ENCODE measurements at regions not wholly inside any gene's neighbourhood (a gene's known extent, or its start where the extent isn't known, plus 50 kb on each side); places are given as distances from the start of the nearest gene placed in this dataset.

DNA sequence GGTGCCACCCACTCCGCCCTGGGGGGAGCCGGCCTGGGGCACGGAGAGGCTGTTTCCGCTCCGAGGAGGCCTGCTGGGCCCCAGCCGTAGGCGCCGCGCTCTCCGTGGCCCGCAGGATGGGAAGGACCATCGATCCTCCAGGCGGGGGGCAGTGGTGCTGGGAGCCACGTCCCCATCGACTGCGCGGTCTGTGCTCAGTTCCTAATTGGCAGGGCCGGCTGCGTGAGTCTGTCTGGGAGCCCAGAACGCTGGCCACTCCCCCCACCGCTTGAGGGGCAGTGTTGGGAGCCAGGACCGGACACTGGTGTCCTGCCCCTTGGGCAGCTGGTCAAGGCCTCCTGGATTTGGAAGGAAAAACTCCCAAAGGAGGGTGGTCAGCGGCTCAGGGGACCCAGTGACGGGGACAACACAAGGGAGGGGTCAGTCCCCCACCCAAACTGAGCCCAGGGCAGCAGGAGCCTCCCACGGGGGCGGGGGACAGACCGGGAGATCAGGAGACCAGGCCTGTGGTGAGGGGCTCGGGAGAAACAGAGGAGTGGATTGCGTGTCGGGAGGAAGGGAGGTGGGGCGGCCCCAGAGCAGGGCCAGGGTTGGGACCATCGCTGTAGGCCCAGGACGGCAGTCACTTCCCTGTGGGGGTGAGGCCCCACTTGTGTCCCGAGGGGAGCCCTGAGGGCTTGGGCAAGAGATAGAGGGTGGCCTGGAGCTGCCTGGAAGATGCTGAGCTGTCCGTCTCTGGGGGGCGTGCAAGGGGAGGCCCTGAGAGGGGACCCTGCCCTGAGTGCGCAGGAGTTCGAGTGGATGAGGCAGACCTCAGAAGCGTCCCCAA lies 89.0 kb downstream of the UNCX start:
- no peak for DNase-seq

GRCh38 chr7:1322240-1323110 lies 89.8 kb downstream of the UNCX start:
- DNase-seq: no peak

DNA sequence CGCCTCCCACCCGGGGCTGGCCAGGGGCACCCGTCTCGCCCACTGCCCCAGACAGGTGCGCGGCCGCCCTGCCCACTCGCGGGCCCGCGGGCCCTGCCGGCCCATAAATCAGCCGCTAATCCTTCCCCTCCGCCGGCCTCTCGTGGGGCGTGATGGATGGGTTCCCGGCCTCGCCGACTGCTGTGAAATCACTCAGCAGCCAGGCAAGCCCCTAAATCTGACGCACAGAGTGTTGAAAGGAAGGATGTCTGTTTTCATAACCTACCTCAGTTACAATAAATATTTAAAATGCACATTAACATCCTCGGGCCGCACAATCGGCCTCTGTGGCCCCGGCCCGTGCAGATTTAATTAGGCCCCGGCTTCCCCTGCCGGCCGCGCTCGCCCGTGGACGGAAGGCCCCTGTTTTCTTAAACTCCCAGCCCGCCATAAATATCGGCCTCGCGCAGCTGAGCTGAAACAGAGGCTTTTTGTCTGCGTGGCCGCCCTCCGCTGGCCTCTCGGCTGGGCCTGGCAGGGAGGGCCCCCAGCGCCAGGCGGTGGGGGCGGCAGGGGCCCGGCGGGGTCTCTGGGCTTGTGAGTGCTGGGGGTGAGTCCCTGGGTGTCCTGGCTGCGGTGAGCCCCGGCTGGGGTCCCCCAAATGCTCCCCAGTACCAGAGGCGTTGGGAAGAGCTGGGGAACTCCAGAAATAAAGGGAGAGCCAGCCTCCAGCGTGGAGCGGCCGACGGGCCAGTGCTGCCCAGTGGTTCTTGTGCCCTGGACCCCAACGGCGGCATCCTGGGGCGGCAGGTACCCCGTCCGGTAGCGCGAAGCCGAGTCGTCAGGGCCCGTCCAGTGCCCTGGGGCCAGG lies 90.7 kb downstream of the UNCX start:
- no peak for DNase-seq

DNA sequence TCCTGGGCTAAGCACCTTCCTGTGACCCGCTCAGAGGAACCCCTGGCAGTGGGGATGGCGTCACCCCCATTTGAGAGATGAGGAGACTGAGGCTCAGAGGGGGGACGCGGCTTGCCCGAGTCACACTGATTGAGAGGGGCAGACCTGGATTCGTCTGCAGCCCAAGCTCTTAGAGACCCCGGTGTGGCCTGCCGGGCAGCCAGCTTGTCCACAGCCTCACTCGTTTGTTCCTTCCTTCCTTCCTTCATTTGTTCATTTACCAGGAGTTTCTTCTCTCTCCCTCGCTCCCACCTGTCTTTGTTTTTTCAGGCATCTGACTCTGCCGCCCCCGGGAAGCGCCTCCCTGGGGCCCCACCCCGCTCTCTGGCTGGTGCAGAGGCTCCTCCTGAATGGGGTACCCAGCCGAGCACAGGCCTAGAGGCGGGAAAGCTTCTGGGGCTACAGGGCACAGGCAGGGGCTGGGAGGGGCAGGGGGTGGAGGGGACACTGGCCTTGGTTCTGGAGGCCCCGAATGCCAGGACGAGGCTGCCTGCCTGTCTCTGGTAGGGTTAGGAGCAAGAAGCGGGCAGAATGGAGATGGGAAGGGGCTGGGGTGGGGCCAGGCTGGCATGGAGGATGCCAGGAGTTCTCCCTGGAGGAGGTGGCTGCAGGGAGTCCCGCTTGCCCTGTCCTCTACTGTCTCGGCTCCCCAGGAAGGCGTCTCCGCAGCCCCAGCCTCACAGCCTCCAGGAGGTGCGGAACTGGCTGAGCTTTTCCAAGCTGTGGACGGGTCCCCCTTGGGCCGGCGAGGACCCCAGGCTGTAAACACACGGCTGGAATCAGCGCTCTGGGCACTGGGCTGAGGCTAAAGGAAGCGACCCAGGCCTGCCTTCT lies 91.6 kb downstream of the UNCX start:
- DNase-seq: no peak

- DNase-seq: no peak
These were observed 92.6 kb downstream of the UNCX start for GRCh38 chr7:1325246-1325645.

- no peak for DNase-seq
These were observed 93.2 kb downstream of the UNCX start for GRCh38 chr7:1325646-1326510.

DNA sequence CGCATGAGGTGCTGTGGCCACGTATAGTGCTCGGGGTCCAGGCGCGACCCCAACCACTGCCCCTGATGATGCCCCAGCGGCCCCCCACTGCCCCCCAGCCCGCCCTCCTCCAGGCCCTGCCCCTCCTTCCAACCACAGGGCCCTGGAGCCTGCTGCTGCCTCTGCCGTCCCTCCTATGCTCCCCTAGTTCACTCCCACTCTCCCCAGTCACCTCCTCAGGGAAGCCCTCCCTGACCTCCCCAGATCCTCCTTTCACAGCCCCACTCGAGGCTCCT lies 93.8 kb downstream of the UNCX start:
- DNase-seq: no peak

DNA sequence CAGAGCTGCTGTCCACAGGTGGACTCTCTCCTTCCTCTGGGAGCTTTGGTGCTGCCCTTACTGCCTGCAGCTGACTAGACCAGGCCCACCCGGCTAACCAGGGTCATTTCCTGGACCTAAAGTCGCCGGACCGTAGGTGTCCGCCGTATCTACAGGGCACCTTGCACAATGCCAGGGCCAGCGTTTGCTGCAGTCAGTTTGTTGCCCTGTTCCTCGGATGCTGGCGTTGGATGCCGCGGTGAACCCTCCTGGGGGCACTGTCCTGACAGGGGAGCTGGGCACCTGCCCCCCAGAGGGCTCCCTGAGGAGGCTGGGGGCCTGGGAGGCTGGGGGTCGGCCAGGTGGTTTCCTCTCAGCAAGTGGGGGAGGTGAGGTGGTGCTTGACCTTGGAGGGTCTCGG lies 96.6 kb downstream of the UNCX start:
- no peak for DNase-seq

DNA sequence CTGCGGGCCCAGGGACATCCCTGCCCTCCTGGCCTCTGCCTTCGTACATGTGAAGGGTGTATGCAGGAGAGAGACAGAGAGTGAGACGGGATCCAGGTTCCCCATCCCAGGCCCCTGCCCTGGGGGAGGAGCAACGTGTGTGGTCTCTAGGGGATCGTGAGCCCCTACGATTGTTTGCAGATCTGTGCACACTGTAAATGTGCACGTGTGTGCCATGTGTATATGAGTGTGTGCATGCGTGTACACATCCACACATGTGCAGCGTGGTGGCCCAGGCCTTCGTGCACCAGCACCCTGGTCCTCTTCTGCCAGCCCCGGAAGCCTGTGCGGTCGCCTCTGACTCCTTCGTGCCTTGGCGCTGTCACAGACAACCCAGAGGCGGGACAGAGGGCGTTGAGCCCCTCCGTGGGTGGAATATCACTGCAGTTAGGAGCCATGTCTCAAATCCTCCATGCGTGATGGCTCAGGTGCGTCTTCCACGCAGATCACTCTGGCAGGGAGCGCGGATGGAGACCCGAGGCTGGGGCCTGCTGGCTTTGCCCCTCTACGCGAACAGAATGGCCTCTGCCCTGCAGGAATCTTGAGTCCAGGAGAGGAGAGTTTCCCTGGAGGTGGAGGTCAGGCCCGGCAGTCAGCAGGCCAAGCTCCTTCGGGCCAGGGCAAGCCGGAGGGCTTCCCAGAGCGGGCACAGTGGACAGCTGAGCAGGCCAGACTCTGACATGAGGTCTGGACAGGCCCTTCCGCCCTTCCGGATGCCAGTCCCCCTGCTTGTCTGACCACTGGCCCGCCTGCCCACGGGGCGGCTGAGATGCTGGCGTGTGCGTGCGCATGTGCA lies 97.5 kb downstream of the UNCX start:
- DNase-seq: no peak

GRCh38 chr7:1330801-1331425 lies 98.2 kb downstream of the UNCX start:
- no peak for DNase-seq

DNA sequence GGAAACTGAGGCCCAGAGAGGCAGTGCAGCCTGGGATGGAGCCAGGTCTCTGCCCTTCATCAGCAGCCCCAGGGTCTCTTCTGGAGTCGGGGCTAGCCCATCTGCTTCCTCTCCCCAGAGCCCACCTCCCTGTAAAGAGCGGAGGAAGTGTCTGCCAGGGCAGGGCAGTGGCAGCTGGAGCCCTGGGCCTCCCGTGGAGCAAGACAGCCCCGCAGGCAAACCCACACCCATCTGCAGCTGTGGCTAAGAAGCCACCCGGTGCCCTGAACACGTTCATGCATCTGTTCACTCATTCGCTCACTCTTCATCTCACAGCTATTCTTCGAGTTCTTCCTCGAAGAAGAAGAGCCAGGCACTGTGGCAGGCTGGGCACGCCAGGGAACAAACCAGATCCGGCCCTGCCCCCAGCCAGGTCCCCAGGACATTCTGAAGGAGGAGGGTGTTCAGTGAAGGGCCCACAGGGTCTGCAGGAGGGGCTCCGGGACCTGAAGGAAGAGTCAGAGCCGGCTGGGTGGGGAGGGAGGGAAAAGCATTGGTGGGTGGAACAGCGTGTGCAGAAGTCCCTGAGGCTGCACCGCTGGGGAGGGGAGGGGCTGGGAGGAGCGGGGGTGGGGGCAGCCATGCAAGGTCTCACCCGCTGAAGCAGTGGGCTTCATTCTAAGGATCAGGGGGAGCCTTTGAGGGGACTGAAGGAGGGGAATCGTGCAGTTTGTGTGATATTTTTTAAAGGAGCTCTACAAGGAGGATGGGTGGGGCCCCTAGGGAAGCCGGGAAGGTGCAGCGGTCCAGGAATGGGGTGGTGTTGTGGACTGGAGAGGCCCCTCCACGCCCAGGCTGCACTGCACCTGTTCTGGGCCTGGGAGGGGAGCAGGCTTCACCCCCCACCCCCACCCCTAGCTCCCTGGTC lies 99.1 kb downstream of the UNCX start:
- no peak for DNase-seq

DNA sequence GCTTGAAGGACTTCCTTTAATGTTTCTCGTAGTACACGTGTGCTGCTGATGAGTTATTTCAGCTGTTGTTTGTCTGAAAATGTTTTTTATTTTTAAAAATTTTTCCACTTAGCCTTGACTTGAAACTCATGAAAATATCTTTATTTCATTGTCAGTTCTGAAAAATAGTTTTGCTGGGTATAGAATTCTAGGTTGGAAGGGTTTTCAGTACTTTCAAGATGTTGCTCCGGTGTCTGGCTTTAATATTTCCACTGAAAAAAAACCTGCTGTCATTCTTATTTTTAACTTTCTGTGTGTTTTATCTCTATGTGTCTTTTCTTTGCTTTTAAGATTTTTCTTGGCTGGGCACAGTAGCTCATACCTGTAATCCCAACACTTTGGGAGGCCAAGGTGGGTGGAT lies 103.8 kb downstream of the UNCX start:
- DNase-seq: no peak

DNA sequence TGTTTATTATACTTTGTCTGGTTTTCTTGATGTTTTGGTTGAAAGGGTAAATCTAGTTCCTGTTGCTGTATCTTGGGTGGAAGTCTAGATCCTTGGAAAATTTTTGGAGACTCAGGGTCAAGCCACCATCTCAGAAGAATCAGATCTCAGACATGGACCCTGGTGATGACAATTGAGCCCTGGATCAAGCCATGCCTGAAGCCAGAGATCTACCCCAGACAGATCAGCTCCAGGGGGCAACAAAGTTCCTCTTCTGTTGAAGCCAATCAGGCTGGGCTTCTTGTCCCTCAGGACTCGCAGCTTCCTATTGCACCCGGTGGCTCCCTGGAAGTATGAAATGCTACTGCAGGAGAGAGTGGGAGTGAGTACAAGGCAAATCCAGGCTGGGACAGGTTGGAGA lies 106.9 kb downstream of the UNCX start:
- no peak for DNase-seq

DNA sequence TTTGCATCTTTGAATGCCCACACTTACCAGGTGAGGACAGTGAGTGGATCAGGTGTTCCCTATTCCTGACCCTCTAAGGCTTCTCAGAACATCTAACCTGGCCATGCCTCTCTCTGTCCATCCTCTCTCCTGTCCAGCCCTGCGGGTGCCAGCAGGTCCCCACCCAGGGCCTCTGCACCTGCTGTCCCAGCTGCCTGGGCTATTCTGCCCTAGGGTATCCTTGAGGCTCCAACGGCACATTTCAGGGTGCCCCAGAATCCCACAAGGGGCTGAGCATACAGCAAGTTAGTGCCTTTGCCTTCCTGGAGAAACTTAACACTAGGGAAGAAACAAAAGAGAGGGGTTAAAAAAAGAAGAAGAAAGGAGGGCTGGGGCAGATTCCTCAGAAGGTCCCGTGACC lies 107.4 kb downstream of the UNCX start:
- no peak for DNase-seq

GRCh38 chr7:1340461-1341360 lies 108.0 kb downstream of the UNCX start:
- DNase-seq: no peak

GRCh38 chr7:1341361-1342089 lies 108.9 kb downstream of the UNCX start:
- DNase-seq: no peak

DNA sequence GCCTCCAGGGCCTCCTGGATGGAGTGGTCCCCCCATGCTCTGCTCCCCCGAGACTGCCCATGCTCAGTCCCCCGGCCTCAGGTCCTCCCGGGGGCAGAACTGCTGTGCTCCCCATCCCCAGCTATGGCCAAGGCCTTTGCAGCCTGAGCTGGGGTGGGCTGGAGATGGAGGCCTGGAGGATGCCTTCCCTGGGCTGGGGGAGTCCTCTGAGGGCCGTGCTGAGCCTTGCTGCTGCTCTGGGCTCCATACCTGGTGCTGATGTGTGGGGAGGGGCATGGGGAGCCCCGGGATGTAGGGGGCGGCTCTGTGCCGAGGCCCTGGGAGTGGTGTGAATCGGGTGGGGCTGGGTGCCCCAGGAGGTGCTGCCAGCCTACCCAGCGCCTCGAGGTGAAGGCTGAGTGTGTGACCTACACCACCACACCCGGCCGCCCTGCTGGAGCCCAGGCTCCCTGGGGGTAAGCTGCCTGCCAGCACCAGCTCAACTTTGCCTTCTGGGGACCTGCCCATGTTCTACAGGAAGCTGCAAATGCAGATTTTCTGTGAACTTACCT lies 109.5 kb downstream of the UNCX start:
- DNase-seq: no peak

Data from T-helper 2 cell (primary cell).